GM21526 (cell line): ENCODE measurements at regions not wholly inside any gene's neighbourhood (a gene's known extent, or its start where the extent isn't known, plus 50 kb on each side); places are given as distances from the start of the nearest gene placed in this dataset.

Experiments used
- ATAC-seq: cut with Tn5 transposase; IDR thresholded peaks from one replicate; pipeline ENCODE4 v1.9.1; 2021; ENCODE audit warnings: moderate library complexity; ENCODE audit not compliant: unreplicated experiment, low FRiP score

DNA sequence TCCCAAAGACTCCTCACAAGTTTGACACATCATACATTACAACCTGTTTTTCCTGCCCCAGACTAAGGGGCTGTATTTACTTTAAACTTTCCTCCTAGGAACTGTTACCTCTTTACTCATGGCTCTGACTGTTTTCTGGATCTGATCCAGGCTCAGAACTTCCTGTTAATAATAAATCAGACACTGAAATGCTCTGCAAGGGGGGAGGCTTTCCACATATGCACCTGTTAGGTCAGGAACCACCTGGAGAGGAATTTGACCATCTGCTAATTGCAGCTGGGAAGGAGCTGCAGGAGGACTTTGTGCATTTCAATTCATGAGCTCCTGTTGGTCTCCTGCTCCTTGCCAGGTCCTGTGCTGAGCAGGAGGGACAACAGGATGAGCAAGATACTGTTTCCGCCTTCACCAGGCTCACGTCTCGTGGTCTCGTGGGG is 476.9 kb upstream of the CDH5 start:
- ATAC-seq: no peak

- no peak for ATAC-seq
Observed at GRCh38 chr16:65888201-65888600, 478.3 kb upstream of the CDH5 start.

GRCh38 chr16:65884018-65884417 is 482.5 kb upstream of the CDH5 start:
- ATAC-seq: no peak

DNA sequence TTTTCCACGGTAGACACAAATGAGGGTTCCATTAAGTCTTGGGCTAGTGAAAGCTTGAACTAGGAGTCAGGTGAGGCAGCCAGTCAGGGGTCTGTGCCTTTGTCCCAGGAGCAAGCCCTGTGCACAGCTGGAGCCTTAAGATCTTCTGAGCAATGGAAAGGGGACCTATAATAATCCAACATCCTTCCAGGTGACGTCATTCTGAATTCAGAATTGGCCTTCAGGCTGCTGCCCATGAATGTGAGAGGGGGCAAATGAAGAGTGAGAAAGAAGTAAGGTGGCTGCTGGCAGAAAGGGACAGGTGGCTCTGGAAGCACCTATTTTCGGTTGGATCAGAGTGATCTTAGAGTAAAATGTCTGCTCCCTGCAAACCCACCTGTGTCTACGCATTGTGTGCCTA is 488.1 kb upstream of the CDH5 start:
- ATAC-seq: no peak

- ATAC-seq: no peak
Observed at GRCh38 chr16:65876624-65877023, 489.9 kb upstream of the CDH5 start.

DNA sequence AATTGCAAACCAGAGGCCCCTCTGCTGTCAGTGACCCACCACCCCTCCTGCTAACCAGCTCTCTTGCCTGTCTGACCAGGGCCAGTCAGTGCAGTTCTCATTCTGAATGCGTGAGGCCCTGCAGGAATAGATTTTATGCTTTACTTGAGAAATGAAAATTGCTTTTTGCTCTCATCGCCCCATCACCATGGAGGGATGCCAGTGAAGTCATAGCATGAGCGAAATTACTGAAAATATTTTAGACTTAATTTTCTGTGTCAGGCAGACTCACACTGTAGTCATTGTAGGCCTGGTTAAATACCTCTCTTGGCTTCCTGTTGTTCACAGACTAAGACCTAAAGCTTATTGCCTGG is 490.5 kb upstream of the CDH5 start:
- no peak for ATAC-seq

- ATAC-seq: no peak
Observed at GRCh38 chr16:65875381-65876055, 491.0 kb upstream of the CDH5 start.

DNA sequence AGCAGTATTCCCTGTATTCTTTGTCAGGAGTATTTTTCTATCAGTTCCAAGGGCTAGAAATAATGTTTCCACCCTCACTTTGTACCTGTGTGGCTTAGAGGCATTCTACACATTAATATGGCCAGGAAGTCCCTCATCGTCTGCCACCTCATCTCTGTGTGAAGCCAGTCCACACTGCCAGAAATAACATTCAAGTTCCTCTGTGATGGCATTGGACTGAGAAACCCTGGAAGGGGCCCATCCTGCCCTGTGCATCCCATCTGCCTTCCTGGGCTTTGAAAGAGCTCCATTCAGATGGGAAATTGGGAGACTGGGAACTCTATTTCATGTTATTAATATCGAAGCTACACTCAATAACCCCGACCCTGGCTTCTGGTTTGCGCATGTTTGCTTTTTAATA is 497.2 kb upstream of the CDH5 start:
- no peak for ATAC-seq

DNA sequence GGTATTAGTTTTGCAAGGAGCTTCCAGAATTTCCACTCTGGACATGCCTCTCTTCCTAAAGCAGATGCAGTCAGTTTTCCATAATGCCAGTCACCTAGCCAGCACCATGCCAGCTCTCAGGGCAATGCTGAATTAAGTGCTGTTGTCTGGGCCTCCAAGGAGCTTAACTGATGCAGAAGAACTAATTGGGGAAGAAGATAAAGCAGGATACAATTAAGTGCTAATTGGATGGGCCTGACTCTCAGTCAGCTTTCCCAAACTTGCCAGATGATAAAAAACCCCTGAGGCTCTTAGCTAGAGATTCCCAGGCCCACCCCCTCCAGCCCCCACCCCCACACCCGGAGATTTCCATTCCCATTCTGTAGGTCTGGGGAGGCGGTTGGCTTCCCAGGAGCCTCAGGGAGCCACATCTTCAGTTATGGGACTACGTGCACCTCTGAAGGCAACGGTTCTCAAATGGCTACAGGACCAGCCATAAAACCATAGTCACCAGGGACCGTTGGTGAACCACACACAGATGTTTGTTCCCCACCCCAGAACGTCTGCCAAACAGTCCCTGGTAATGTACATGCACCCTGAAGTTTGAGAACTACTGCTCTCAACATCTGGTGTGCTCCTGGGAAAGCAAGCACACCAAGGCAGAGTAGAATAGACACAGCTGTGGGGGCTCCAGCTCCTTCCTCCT is 499.1 kb upstream of the CDH5 start:
- no peak for ATAC-seq

DNA sequence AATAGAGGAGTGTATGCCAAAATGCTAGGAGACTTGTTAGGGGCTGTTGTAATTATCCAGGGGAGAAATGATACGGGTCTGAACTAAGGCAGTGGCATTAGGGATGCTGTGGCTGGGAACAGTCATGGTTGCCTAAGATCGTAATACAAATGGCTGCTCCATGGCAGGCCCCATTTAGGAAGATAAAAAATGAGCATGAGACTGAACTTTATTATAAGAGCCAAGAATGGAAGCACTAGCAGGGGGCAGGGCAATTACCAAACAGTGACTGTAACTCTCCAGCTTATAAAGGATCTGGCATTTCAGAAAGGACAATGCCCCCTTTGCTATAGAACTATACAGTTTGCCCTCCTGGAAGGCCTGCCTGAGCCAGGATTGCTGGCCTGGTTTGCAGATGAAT is 503.3 kb upstream of the CDH5 start:
- ATAC-seq: no peak

GRCh38 chr16:65861131-65861731 is 505.3 kb upstream of the CDH5 start:
- ATAC-seq: no peak

- no peak for ATAC-seq
Observed at GRCh38 chr16:65855171-65856145, 511.0 kb upstream of the CDH5 start.

DNA sequence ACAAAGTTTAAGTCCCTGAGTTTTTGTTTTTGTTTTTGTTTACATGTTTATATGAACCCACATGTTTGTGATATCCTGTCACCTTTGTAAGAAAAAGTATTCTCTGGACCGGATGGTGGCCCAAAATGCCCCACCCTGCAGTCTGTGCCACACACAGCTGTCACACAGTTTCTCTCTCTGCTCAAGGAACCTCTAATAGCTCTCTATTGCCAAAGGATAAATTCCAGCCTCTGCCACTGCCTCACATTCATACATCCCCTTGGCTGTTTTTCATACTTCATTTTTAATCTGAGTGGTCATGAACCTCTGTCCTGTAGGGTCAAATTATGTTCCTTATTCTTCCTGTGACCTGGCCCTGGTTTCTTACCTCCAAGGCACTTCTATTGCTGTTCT is 520.3 kb upstream of the CDH5 start:
- no peak for ATAC-seq

GRCh38 chr16:65845466-65846209 is 520.9 kb upstream of the CDH5 start:
- no peak for ATAC-seq

DNA sequence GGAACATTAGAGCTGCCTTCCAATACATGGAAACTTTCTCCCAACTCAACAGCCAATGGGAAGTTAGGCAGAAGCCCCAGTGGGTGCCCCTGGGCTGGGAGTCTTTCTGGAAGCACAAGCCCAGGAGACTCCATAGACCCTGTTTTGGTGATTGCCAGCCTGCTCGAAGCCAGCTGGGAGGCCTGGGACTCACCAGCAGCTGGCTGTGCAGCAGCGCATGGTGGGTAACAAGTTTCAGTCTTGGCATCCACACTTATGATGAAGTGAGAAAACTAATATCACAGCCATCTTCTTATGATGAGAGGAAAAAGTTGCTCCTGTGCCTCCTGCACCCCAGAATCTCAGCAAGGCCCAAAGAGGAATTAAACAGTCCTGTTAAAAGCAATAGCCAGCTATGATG is 522.5 kb upstream of the CDH5 start:
- ATAC-seq: no peak

DNA sequence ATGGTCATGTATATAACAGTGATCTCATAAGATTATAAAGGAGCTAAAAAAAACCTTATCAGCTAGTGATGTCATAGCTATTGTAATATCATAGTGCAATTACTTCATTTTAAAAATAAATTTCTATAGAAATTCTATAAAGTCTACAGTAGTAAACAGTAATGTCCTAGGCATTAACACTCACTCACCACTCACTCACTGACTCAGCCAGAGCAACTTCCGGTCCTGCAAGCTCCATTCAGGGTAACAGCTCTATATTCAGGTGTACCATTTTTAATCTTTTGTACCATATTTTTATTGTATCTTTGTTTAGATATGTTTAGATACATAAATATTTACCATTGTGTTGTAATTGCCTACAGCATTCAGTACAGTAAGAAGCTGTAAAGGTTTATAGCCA is 524.4 kb upstream of the CDH5 start:
- no peak for ATAC-seq

DNA sequence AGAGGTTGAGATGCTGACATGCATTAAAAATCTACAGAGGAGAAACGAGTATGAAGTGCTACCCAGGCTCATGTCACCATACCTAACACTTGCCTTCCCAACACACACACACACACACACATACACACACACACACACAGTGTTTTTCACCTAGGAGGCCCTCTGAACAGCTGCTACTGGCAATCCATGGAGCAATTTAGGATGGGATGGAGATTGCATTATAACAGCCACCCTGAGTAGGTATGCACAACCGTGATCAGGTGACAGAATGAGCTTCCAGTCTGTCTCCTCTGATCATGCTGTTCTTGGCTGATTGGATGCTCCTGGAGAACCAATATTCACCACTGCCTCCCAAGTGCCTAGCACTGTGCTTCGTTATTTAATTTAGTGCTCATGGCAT is 528.5 kb upstream of the CDH5 start:
- ATAC-seq: no peak

DNA sequence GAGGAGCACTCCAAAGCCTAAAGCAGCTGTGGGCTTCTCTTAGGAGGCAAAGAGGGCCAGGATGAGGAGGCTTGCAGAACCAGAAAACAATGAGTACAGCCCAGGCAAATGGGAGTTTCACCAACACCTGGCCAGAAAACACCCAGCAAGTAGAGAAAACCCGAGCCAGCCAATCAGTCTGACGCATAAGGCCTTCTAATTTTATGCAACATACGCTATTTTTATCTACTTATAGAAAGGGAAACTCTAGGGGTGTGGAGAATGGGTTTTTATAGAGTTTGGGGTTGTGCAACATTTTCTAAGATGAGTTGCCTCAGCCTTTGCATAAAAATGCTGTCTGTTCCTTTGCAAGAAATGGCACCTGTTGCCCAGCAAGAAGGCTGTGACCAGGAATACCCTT is 529.0 kb upstream of the CDH5 start:
- ATAC-seq: no peak

DNA sequence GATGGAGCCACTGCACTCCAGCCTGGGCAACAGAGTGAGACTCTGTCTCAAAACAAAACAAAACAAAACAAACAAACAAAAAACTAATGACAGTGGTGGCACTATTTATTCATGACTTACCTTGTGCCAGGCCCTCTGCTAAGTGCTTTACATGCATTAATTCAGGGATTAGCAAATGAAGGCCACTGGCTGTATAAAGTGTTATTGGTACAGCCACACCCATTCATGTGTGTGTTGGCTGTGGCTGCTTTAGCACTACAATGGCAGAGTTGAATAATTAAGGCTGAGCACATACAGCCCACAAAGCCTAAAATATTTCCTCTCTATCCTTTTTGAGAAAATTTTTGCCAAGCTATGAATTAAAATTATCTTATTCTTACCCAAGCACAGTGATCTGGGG is 531.8 kb upstream of the CDH5 start:
- ATAC-seq: no peak

- ATAC-seq: no peak
Observed at GRCh38 chr16:65833171-65833871, 533.2 kb upstream of the CDH5 start.
